ENCODE measurements at regions not wholly inside any gene's neighbourhood (a gene's known extent, or its start where the extent isn't known, plus 50 kb on each side); places are given as distances from the start of the nearest gene placed in this dataset.

DNA sequence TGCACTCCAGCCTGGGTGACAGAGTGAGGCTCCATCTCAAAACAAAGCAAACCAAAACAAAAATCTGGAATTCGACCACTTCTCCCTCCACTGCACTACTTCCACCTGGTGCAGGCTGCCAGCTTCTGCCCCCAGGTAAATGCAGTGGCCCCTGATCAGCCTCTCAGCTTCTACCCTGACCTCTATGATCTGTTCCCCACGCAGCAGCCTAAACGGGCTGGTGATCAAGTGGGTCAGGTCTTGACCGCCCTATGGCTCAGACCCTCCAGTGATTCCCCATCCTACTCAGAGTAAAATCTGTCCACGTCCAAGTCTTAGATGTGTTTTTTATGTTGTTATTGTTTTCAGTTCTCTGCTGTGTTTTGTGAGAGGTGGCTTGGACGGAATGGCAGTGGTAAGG lies 163.9 kb downstream of the KCTD15 start:
- Histone ChIP-seq H3K36me3 (ENCODE audit: control insufficient read depth, insufficient read depth, low read length) (no peaks in the 10 kb centered on the region), H3K4me2 (ENCODE audit: extremely low read depth, insufficient read depth, low read length) (no peak overlapping the region), H3K27ac (ENCODE audit: insufficient read depth, low read length) (no peak overlapping the region), H3K9ac (ENCODE audit: insufficient read depth, low read length) (no peak overlapping the region), H3K9me3 (ENCODE audit: control insufficient read depth, insufficient read depth, low read depth, low read length) (no peaks in the 10 kb centered on the region), H3K4me1 (ENCODE audit: control insufficient read depth, extremely low read depth, insufficient read depth, low read length) (no peaks in the 10 kb centered on the region), H3K79me2 (ENCODE audit: control insufficient read depth, insufficient read depth, low read length) (no peaks in the 10 kb centered on the region), H4K20me1 (ENCODE audit: control insufficient read depth, extremely low read depth, insufficient read depth, low read length) (no peaks in the 10 kb centered on the region), H3K27me3 (ENCODE audit: control insufficient read depth, insufficient read depth, low read length) (no peaks in the 10 kb centered on the region), H2AFZ (ENCODE audit: low read length) (no peak overlapping the region), H3K4me3 (replicated peaks in 1 of 4; ENCODE audit: control extremely low read depth in 1 of 4, insufficient read depth in 1 of 4, low read depth in 3 of 4, low read length in 4 of 4) (no peak overlapping the region)
- DNase-seq (ENCODE audit: low read depth in 2 of 2) = no peak
- no peak for TF ChIP-seq EZH2 (IDR thresholded peaks at IDR 0.05; ENCODE audit: low read length, missing control alignments)
- TF ChIP-seq, protein P1, sequence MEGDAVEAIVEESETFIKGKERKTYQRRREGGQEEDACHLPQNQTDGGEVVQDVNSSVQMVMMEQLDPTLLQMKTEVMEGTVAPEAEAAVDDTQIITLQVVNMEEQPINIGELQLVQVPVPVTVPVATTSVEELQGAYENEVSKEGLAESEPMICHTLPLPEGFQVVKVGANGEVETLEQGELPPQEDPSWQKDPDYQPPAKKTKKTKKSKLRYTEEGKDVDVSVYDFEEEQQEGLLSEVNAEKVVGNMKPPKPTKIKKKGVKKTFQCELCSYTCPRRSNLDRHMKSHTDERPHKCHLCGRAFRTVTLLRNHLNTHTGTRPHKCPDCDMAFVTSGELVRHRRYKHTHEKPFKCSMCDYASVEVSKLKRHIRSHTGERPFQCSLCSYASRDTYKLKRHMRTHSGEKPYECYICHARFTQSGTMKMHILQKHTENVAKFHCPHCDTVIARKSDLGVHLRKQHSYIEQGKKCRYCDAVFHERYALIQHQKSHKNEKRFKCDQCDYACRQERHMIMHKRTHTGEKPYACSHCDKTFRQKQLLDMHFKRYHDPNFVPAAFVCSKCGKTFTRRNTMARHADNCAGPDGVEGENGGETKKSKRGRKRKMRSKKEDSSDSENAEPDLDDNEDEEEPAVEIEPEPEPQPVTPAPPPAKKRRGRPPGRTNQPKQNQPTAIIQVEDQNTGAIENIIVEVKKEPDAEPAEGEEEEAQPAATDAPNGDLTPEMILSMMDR (conservative IDR thresholded peaks at IDR 0.05 in 1 of 2, IDR thresholded peaks at IDR 0.05 in 1 of 2; ENCODE audit: low read depth in 1 of 2, low read length in 2 of 2) = no peak

DNA sequence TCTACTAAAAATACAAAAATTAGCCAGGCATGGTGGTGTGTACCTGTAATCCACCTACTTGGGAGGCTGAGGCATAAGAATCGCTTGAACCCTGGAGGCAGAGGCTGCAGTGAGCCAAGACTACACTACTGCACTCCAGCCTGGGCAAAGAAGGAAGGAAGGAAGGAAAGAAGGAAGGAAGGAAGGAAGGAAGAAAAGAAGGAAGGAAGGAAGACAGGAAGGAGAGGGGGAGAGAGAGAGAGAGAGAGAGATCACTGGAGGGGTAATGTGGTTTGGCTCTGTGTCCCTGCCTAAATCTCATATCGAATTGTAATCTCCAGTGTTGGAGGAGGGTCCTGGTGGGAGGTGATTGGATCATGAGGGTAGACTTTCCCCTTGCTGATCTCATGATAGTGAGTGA lies 165.5 kb downstream of the KCTD15 start:
- Histone ChIP-seq H3K9me3 (ENCODE audit: control insufficient read depth, insufficient read depth, low read depth, low read length) (no peaks in the 10 kb centered on the region), H3K79me2 (ENCODE audit: control insufficient read depth, insufficient read depth, low read length) (no peaks in the 10 kb centered on the region), H3K4me3 (replicated peaks in 1 of 4; ENCODE audit: control extremely low read depth in 1 of 4, insufficient read depth in 1 of 4, low read depth in 3 of 4, low read length in 4 of 4) (no peak overlapping the region), H3K36me3 (ENCODE audit: control insufficient read depth, insufficient read depth, low read length) (no peaks in the 10 kb centered on the region), H3K4me1 (ENCODE audit: control insufficient read depth, extremely low read depth, insufficient read depth, low read length) (no peaks in the 10 kb centered on the region), H3K27me3 (ENCODE audit: control insufficient read depth, insufficient read depth, low read length) (no peaks in the 10 kb centered on the region), H3K9ac (ENCODE audit: insufficient read depth, low read length) (no peak overlapping the region), H4K20me1 (ENCODE audit: control insufficient read depth, extremely low read depth, insufficient read depth, low read length) (no peaks in the 10 kb centered on the region), H2AFZ (ENCODE audit: low read length) (no peak overlapping the region), H3K27ac (ENCODE audit: insufficient read depth, low read length) (no peak overlapping the region), H3K4me2 (ENCODE audit: extremely low read depth, insufficient read depth, low read length) (no peak overlapping the region)
- TF ChIP-seq, protein P1 (conservative IDR thresholded peaks at IDR 0.05 in 1 of 2, IDR thresholded peaks at IDR 0.05 in 1 of 2; ENCODE audit: low read depth in 1 of 2, low read length in 2 of 2) = no peak
- no peak for TF ChIP-seq EZH2 (IDR thresholded peaks at IDR 0.05; ENCODE audit: low read length, missing control alignments)
- DNase-seq (ENCODE audit: low read depth in 2 of 2) = no peak

DNA sequence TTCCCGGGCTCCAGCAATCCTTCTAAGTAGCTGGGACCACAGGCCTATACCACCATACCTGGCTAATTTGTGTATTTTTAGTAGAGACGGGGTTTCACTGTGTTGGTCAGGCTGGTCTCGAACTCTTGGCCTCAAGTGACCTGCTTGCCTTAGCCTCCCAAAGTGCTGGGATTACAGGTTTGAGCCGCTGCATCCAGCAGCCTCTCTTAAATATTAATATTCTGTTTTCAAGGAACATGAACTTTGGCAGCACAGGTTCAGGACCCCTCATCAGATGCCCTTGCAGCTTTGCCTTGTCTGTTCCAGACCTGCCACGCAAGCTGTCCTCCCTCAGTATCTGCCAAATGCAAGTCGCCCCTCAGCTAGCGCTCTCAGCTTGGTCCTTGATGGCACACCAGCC lies 166.8 kb downstream of the KCTD15 start:
- H3K9ac ChIP-seq (ENCODE audit: insufficient read depth, low read length) = no peak overlapping the region
- H3K4me3 ChIP-seq (replicated peaks in 1 of 4; ENCODE audit: control extremely low read depth in 1 of 4, insufficient read depth in 1 of 4, low read depth in 3 of 4, low read length in 4 of 4) = no peak overlapping the region
- no peaks in the 10 kb centered on the region for H3K36me3 ChIP-seq (ENCODE audit: control insufficient read depth, insufficient read depth, low read length)
- DNase-seq (ENCODE audit: low read depth in 2 of 2) = no peak
- H3K27me3 ChIP-seq (ENCODE audit: control insufficient read depth, insufficient read depth, low read length) = no peaks in the 10 kb centered on the region
- H3K27ac ChIP-seq (ENCODE audit: insufficient read depth, low read length) = no peak overlapping the region
- H3K9me3 ChIP-seq (ENCODE audit: control insufficient read depth, insufficient read depth, low read depth, low read length) = no peaks in the 10 kb centered on the region
- H3K4me1 ChIP-seq (ENCODE audit: control insufficient read depth, extremely low read depth, insufficient read depth, low read length) = no peaks in the 10 kb centered on the region
- no peak overlapping the region for H2AFZ ChIP-seq (ENCODE audit: low read length)
- no peaks in the 10 kb centered on the region for H4K20me1 ChIP-seq (ENCODE audit: control insufficient read depth, extremely low read depth, insufficient read depth, low read length)
- H3K79me2 ChIP-seq (ENCODE audit: control insufficient read depth, insufficient read depth, low read length) = no peaks in the 10 kb centered on the region
- TF ChIP-seq EZH2 (IDR thresholded peaks at IDR 0.05; ENCODE audit: low read length, missing control alignments) = no peak
- TF ChIP-seq, protein P1 (conservative IDR thresholded peaks at IDR 0.05 in 1 of 2, IDR thresholded peaks at IDR 0.05 in 1 of 2; ENCODE audit: low read depth in 1 of 2, low read length in 2 of 2) = no peak
- H3K4me2 ChIP-seq (ENCODE audit: extremely low read depth, insufficient read depth, low read length) = no peak overlapping the region

All from fibroblast of lung (primary cell).